ENCODE measurements at regions not wholly inside any gene's neighbourhood (a gene's known extent, or its start where the extent isn't known, plus 50 kb on each side); places are given as distances from the start of the nearest gene placed in this dataset.

GRCh38 chr7:155985518-155986250 lies 173.4 kb upstream of the SHH start:
- no peak for TF ChIP-seq POLR2AphosphoS5 (IDR thresholded peaks at IDR 0.05; ENCODE audit: low read depth, low read length)
- TF ChIP-seq POLR2A (IDR thresholded peaks at IDR 0.05; ENCODE audit: low read depth, low read length), result no peak

Measured in GM12892 (cell line).